ENCODE measurements at regions not wholly inside any gene's neighbourhood (a gene's known extent, or its start where the extent isn't known, plus 50 kb on each side); places are given as distances from the start of the nearest gene placed in this dataset.

DNA sequence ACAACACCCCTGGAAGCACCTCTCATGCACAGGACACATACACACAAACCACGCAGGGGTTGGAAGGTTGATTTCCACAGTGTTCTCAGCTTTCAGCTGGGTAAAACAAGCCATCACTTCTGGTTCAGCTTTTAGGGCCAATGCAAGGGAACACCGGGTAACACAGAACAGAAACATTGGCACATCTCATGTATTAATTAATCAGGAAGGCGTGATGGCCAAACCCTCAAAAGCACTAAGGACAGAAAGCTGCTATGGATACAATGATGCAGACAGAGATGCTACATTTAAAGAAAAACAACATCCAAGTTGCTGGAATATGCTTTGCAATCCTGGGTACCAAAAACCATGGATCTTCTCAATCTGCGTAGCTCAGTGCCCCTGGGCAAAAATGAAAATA, 104.3 kb upstream of the BEND6 start:
- ATAC-seq = no peak
- Histone ChIP-seq H3K27ac (ENCODE audit: extremely low read length, insufficient read depth, low read length) (no peak overlapping the region), H3K4me1 (ENCODE audit: insufficient read depth, low read length) (no peaks in the 10 kb centered on the region), H3K4me3 (replicated peaks in 1 of 3; ENCODE audit: insufficient read depth in 1 of 3, low read depth in 2 of 3, low read length in 3 of 3) (no peak overlapping the region), H3K4me2 (ENCODE audit: low read depth, low read length) (no peak overlapping the region), H3K9me3 (ENCODE audit: low read length) (no peaks in the 10 kb centered on the region), H3K36me3 (replicated peaks in 1 of 2; ENCODE audit: control insufficient read depth in 1 of 2, insufficient read depth in 2 of 2, low read length in 2 of 2) (no peaks in the 10 kb centered on the region), H3K27me3 (ENCODE audit: control insufficient read depth in 1 of 2, insufficient read depth in 2 of 2, low read length in 2 of 2) (no peaks in the 10 kb centered on the region), H2AFZ (ENCODE audit: low read length) (no peak overlapping the region), H3K79me2 (ENCODE audit: insufficient read depth, low read length) (no peaks in the 10 kb centered on the region), H4K20me1 (ENCODE audit: insufficient read depth, low read length) (no peaks in the 10 kb centered on the region), H3K9ac (ENCODE audit: insufficient read depth, low read depth, low read length) (no peak overlapping the region)
- no peak for FAIRE-seq
- intact Hi-C loops (cut with micrococcal nuclease; ENCODE audit: unreplicated experiment) = loop anchor here (1.0 to 5.0 kb wide), 3 partner anchors 93 to 213 kb away; no protein-coding TSS in a partner anchor
- 83% methylated on average over 4 of the region's 4 CpGs for WGBS (ENCODE audit: low lambda C conversion rate)
- POLR2A ChIA-PET = no interaction called here
- no peak for DNase-seq (ENCODE audit: low spot score)
- in situ Hi-C loops (cut with HindIII; ENCODE audit: extremely low pct_ligation_motif_present, low pct_unique_long_range_greater_than_20kb) = no loop called here
- CTCF ChIA-PET (ENCODE audit: low intra/inter-chr PET ratio, low total read pairs) = interaction anchor here (1.7 kb wide), 1 partner anchor 142 kb away, joined by 5 read pairs; no protein-coding TSS in a partner anchor
- no peak for TF ChIP-seq ZNF274 (CRISPR knock-in tag; IDR thresholded peaks at IDR 0.05)
- TF ChIP-seq ZBED4 (CRISPR knock-in tag; IDR thresholded peaks at IDR 0.05; ENCODE audit: borderline replicate concordance) = no peak
- TF ChIP-seq CREBL2 (CRISPR knock-in tag; IDR thresholded peaks at IDR 0.05; ENCODE audit: borderline replicate concordance) = no peak
- TF ChIP-seq ZNF746 (CRISPR knock-in tag; IDR thresholded peaks at IDR 0.05) = no peak
- no peak for TF ChIP-seq THAP7 (CRISPR knock-in tag; IDR thresholded peaks at IDR 0.05)
- TF ChIP-seq NFYB (CRISPR knock-in tag; IDR thresholded peaks at IDR 0.05) = no peak
- TF ChIP-seq JDP2 (CRISPR knock-in tag; IDR thresholded peaks at IDR 0.05; ENCODE audit: borderline replicate concordance) = no peak
- no peak for TF ChIP-seq ZSCAN20 (CRISPR knock-in tag; IDR thresholded peaks at IDR 0.05; ENCODE audit: borderline replicate concordance)
- no peak for TF ChIP-seq ZBTB3 (CRISPR knock-in tag; IDR thresholded peaks at IDR 0.05; ENCODE audit: borderline replicate concordance, low read depth)
- TF ChIP-seq ZNF609 (CRISPR knock-in tag; IDR thresholded peaks at IDR 0.05; ENCODE audit: borderline replicate concordance) = no peak
- TF ChIP-seq HOMEZ (CRISPR knock-in tag; IDR thresholded peaks at IDR 0.05; ENCODE audit: low read depth) = no peak
- no peak for TF ChIP-seq MTF1 (CRISPR knock-in tag; IDR thresholded peaks at IDR 0.05)
- no TSS peak for BruUV-seq (replicated peaks)

Data from HepG2 (cell line).